ENCODE measurements at regions not wholly inside any gene's neighbourhood (a gene's known extent, or its start where the extent isn't known, plus 50 kb on each side); places are given as distances from the start of the nearest gene placed in this dataset.

- TF ChIP-seq CTCF (conservative IDR thresholded peaks at IDR 0.05; ENCODE audit: low read depth in 2 of 2): no peak
- no peak for TF ChIP-seq REST (IDR thresholded peaks at IDR 0.05; ENCODE audit: unreplicated experiment)
- no peak for TF ChIP-seq EZH2 (IDR thresholded peaks at IDR 0.05; ENCODE audit: low read depth, unreplicated experiment)
- TF ChIP-seq STAT1 (IDR thresholded peaks at IDR 0.05; ENCODE audit: unreplicated experiment): no peak
- no peak for TF ChIP-seq POLR2AphosphoS5 (IDR thresholded peaks at IDR 0.05; ENCODE audit: low read depth)
- TF ChIP-seq CREB1 (CRISPR knock-in tag; IDR thresholded peaks at IDR 0.05; ENCODE audit: low read depth): no peak
- no peak for TF ChIP-seq EZH2phosphoT487 (IDR thresholded peaks at IDR 0.05; ENCODE audit: unreplicated experiment)
- no peak for TF ChIP-seq JUNB (IDR thresholded peaks at IDR 0.05; ENCODE audit: unreplicated experiment)
Observed at GRCh38 chr4:83783215-83783614, 247.3 kb downstream of the GPAT3 start.

Measured in GM23338 (cell line).